ENCODE measurements at regions not wholly inside any gene's neighbourhood (a gene's known extent, or its start where the extent isn't known, plus 50 kb on each side); places are given as distances from the start of the nearest gene placed in this dataset.

- no peak for DNase-seq (ENCODE audit: extremely low read depth, low read depth)
- no peak for TF ChIP-seq CTCF (IDR thresholded peaks at IDR 0.05; ENCODE audit: low read depth, low read length)
Measured at GRCh38 chr1:69410893-69411292, 156.8 kb upstream of the LRRC7 start.

GRCh38 chr1:69411617-69412016, 156.1 kb upstream of the LRRC7 start:
- no peak for TF ChIP-seq CTCF (IDR thresholded peaks at IDR 0.05; ENCODE audit: low read depth, low read length)
- no peak for DNase-seq (ENCODE audit: extremely low read depth, low read depth)

GRCh38 chr1:69413129-69413528, 154.6 kb upstream of the LRRC7 start:
- no peak for TF ChIP-seq CTCF (IDR thresholded peaks at IDR 0.05; ENCODE audit: low read depth, low read length)
- DNase-seq (ENCODE audit: extremely low read depth, low read depth): no peak

GRCh38 chr1:69414574-69414973, 153.1 kb upstream of the LRRC7 start:
- no peak for TF ChIP-seq CTCF (IDR thresholded peaks at IDR 0.05; ENCODE audit: low read depth, low read length)

GRCh38 chr1:69421286-69421685, 146.4 kb upstream of the LRRC7 start:
- no peak for DNase-seq (ENCODE audit: extremely low read depth, low read depth)

More at GRCh38 chr1:69414574-69414973, 153.1 kb upstream of the LRRC7 start:
- no peak for DNase-seq (ENCODE audit: extremely low read depth, low read depth)

GRCh38 chr1:69425871-69426270, 141.9 kb upstream of the LRRC7 start:
- no peak for DNase-seq (ENCODE audit: extremely low read depth, low read depth)
- TF ChIP-seq CTCF (IDR thresholded peaks at IDR 0.05; ENCODE audit: low read depth, low read length): no peak

More at GRCh38 chr1:69421286-69421685, 146.4 kb upstream of the LRRC7 start:
- TF ChIP-seq CTCF (IDR thresholded peaks at IDR 0.05; ENCODE audit: low read depth, low read length): no peak

GRCh38 chr1:69426401-69426800, 141.3 kb upstream of the LRRC7 start:
- no peak for TF ChIP-seq CTCF (IDR thresholded peaks at IDR 0.05; ENCODE audit: low read depth, low read length)
- no peak for DNase-seq (ENCODE audit: extremely low read depth, low read depth)

All from AG09319 (cell line).